HG02610 (cell line): ENCODE measurements at regions not wholly inside any gene's neighbourhood (a gene's known extent, or its start where the extent isn't known, plus 50 kb on each side); places are given as distances from the start of the nearest gene placed in this dataset.

Source experiments
- ATAC-seq: cut with Tn5 transposase; IDR thresholded peaks from one replicate; pipeline ENCODE4 v1.9.1; 2021; ENCODE audit warnings: mild to moderate bottlenecking, moderate library complexity; ENCODE audit not compliant: unreplicated experiment

DNA sequence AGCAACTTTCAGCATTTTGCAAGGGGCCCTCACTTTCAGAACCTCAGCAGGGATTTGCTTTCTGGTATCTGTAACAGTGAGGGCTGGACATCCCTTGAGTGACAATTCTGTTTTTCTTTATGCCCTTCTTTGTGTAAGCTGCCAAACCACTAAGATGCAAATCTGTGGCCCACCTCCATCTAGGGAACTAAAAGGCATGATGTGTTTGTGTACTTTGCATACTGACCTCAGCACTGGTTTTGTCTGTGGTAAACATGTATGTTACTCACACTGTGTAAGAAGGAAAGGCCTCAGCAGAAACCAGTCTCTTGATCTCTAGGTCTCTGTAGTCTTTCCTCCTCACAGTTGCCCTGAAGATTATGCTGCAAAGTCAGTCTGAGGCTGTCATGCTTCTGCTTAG, 396.6 kb upstream of the DYNLRB2 start:
- peak; percentile 100 for ATAC-seq

DNA sequence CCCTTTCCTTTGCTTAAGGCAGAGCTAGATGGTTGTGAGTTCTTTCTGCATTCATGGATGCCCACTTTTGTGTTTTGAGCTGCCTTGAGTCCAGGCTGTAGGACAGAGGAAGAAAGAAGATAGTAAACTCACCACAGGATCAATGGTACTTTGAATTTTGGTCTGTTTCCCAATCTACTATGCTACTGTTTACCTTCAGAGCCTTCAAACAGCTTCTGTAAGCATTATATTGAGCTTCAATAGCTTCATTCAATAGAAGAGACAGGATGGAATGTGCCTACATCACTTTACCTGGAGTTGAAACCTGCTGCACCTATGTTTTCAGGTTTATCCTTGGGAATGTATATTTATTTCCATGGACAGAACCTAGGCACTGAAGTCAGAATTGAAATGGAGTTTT, 397.9 kb upstream of the DYNLRB2 start:
- no peak for ATAC-seq

DNA sequence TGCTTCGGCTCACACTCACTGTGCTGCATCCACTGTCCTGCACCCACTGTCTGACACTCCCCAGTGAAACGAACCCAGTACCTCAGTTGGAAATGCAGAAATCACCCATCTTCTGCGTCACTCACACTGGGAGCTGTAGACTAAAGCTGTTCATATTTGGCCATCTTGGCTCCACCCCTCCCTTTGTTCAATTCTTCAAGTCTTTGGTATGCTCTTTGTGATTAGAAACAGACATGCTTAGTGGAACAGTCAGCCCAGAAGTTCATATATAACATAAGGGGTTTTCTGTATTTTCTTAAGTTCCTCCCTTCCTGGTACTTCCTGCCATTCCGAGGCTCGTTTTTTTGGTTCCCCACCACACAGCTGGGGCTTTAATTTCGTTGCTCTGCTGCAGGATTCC, 398.5 kb upstream of the DYNLRB2 start:
- no peak for ATAC-seq

DNA sequence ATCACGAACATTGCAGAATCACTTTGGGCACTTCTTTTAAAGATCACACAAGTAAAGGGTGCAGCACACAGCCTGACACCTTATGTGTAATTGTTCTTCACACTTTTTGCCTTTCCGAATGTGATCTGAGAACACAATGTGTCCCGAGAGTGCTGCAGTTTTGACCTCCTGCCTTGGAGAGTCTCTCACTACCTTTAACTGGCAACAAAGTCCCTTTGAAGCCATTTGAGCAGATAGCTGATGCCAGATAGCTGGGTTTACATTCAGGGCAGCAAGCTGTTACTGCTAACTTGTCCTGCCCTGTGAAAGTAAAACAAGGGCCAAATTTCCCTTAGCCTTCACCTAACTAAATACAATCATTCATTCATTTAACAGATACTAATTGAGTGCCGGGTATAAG, 411.0 kb upstream of the DYNLRB2 start:
- ATAC-seq: no peak

DNA sequence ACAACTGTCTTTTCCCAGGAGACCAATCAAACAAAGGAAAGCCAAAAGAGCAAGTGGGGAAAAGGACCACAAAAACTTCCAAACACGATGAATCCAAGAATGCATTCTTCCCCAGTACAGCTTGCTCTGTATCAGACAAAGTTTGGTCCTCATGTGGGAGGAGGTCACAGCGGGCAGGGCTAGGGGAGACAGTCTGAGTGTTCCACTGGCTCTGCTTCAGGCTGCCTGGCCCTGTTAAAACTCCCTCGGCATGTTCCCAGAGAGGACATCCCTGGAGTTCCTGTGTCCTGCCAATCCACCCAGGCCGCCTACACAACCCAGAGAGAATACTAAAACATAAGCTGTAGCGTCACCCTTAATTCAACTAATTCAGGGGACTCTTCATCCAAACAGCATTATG, 415.1 kb upstream of the DYNLRB2 start:
- ATAC-seq: no peak

DNA sequence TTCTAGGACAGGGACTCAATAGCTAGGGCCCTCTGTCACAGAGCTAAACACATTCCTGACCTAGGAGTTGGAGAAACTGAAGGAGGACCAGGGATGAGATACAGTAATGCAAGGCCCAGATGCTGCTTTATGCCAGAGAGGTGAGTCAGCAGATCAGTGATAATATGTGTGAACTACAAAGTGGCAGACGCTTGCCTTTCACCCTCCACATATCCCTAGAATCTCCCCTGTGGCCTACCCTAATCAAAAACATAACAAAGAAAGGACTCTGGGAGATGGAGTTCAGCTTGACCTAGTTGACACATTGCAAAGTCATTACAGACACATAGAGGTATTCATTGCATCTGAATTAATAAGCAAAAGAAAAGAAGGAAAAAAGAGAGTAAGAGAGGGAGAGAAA, 417.6 kb upstream of the DYNLRB2 start:
- ATAC-seq: no peak

DNA sequence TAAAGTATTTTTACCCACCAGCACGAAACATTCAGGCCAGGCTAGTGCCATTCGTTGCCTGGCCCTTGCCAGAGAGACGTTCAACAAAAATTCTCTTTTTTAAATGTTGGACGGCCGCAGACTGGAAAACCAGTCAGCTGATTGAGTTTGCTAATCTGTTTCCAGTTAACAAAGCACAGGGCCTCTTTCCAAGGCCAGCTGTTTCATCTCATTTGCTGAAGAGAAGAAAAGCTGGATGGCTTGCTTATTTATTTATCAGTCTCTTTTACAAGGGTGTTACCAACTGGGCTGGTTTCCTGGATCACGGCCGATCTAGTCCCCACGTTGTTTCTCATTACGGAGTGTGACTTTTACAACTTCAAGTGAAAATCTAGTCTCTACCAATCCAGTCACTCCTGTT, 418.7 kb upstream of the DYNLRB2 start:
- ATAC-seq: no peak

DNA sequence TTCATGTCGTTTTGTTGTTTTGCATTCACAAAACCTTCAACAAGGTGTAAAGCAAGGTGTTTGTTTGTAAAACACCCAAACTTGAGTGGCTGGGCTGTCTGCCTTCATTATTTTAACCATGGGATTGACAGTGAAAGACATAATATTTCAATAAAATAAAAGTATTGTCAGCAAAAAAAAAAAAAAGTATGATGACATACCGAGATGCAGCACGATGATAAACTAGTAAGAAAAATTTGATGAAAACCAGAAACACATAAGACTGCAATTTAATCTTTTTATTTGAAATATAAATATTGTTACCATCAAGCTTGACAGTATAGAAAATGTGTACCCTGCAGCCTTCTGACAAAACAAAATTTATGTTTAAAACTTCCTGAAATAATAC, 419.3 kb upstream of the DYNLRB2 start:
- ATAC-seq: no peak

DNA sequence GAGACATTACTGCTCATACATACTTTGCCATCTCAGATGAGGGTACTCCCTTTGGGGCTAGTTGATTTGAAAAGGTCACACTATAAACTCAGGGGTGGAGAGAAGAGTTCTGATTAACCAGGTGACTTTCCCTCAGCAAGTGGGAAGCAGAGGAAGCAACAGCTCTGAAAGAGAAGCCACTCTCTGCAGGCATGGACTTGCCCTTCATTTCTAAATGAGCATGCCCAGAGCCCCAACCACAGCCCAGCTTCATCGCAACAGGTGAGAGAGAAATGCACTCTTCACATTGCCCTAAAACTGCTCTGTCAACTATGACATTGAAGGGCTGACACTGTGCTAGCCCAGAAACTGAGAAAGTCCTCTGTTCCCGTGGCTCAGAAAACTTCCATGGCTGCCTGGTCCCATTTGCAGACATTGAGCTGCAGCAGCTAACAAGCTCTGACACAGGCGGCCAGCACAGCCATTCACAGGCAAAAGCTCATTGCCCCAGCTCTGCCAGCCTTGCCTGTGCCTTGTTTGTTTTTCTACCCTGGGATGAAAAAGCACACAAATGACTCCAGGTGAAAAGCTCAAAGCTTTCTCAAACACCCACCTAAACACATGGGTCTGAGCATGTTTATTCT, 419.8 kb upstream of the DYNLRB2 start:
- no peak for ATAC-seq

DNA sequence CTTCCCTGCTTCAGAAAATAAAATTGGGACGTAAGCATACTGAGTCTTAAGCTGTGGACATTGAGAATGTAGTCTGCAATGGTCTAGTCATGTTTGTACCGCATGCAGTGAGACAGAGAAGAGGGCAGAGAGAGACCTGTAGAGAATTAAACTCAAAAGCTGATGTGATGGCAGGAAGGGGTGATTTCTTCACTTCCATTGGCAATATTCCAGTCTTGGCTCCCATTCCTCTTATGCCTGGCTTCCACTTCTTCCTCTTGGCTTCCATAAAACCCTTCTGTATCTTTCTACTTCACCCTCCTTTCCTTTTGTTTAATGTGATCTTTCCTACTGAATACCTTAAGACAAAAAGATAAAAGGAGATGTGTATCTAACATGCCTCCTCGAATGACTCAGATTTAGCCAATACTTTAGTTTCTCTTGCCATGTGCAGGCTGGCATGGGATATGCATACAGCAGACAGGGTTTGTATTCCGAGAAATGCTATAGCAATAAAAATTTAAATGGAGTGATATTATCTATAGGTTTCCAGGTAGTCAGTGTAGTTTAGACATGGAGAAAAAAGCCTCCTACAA, 423.1 kb upstream of the DYNLRB2 start:
- ATAC-seq: no peak

DNA sequence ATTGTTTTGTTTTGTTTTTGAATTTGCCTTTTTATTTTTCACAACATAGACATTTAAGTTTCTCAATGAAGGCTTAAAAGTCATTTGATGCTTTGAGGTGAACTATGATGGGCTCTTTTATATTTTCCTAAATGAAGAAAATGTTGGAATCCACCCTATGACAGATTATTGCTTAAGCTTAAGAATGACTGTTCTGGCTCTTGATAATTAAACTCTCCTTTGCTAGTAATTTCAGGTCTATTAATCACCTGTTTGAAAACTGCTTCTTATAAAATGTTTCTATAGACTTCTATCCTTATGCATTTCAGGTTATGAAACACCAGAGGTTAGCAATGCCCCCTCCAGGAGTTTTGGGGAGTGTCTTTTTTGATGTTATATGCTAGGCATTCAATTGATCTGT, 424.1 kb upstream of the DYNLRB2 start:
- no peak for ATAC-seq

DNA sequence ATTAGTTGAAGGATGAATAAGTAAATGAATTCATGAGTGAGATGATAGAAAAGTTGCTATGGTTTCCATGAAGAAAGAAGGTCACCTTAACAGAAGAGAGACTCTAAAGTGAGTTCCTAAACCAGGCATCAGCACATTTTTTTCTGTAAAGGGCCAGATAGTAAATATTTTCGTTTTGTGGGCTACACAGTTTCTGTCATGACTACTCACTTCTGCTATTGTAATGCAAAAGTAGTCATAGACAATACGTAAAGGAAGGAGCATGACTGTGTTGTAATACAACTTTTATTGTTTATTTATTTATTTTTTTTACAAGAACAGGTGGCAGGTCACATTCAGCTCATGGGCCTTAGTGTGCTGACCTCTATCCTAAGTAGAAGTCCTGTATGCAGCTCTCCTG, 426.1 kb upstream of the DYNLRB2 start:
- no peak for ATAC-seq

DNA sequence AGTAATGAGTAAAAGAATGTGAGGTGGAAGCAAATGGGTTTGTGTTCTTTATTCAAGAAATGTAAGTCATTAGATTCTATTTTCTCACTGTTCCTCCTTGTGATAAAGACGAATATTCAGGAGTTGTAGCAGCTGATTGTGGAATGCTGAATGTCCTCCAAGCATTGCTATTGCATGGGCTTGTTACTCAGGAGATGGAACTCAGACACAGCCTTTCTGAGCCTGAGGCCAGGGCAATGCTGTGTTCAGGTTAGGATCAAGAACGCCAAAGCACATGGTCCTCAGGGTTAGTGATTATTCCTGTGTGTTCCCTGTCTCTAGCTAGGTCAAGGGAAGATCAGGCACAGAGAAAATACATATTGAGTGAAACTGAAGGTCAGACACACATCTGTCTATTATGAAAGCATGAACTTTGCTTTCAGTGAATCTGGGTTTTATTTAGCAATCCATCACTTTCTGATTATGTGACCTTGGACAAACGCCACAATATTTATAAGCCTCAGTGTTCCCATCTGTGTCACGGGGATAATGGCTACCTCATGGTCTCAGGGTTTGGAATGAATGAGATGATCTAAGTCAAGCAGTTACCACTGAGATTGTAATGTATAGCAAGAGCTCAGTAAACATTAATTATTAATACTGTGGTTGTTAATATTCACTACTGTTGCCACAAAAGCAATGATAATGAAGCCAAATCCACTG, 426.8 kb upstream of the DYNLRB2 start:
- ATAC-seq: no peak

DNA sequence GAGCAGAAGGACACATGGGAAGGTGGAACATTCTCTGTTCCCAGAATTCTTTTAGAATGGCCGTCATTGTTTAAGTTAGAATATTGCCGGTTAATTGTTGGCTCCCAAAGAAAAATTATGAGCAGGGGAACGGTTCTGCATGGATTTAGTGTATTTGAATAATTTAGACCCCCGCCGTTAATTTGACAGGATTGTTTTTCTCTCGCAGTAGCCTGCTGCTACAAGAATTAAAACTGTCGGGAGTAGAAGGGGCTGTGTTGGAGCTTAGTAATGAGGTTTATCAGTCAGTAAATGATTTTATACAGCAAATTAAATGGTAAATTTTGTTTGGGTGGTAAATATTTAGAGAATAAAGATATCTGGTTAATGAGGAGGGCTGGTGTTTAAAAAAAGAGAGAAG, 431.2 kb upstream of the DYNLRB2 start:
- no peak for ATAC-seq

DNA sequence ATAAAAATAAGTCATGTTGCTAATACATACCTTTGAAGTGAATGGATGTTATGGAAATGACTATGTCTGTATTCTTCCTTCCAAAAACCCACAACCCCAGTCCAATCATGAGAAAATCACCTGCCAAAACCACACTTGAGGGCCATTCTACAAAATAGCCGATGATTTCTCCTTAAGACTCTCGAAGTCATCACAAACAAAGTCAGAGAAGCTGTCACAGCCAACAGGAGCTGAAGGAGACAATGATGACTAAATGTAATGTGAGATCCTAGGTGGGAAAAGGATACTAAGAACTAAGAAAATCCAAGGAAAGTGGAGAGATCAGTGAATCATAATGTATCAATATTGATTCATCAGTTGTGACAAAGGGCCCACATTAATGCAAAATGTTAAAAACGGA, 432.9 kb upstream of the DYNLRB2 start:
- no peak for ATAC-seq

DNA sequence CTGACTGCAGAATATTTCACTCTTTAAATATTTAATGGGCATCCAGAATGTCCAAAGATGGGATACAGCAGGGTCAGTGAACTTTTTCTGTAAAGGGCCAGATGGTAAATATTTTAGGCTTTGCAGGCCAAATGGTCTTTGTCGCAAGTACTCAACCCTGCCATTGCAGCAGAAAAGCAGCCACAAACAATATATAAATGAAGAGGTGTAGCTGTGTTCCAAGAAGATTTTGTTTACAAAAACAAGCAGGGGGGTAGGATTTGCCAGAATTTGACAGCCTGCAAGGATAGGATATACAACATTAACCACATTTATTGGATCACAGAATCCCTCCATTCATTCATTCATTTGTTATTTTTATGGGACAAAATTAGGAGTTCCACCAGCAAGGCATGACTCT, 435.0 kb upstream of the DYNLRB2 start:
- ATAC-seq: no peak

DNA sequence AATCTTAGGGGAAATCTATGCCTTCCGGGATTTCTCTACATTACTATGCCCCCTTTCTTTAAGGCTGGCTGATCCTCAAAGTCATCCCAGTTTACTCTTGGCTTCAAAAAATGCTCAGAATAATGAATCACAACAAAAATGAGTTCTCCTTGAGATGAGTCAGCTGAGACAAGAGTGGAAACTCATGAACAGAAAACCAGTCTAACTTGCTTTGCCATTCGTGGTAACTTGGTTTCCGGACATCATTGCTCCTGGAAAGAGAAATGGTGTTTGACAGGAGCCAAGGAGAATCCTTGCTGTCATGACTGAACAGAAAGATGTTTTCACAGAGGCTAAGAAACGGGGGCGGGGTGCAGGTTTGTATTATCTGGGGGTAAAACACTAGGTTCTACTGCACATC, 435.6 kb upstream of the DYNLRB2 start:
- ATAC-seq: no peak

DNA sequence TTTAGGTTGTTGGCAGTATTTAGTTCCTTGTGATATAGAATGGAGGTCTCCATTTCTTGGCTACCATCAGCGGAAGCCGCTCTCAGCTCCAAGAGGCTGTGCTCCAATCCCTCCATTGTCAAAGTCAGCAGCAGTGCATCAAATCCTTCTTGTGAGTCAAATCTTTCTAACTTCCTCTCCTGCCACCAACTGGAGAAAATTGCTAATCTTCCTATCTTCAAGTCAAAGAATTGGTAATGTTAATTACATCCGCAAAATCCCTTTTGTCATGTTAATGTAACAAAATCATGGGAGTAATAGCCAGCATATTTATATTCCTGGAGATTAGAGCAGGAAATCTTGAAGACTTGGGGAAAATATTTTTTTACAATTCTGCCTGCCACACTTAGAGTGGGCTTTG, 436.4 kb upstream of the DYNLRB2 start:
- no peak for ATAC-seq

DNA sequence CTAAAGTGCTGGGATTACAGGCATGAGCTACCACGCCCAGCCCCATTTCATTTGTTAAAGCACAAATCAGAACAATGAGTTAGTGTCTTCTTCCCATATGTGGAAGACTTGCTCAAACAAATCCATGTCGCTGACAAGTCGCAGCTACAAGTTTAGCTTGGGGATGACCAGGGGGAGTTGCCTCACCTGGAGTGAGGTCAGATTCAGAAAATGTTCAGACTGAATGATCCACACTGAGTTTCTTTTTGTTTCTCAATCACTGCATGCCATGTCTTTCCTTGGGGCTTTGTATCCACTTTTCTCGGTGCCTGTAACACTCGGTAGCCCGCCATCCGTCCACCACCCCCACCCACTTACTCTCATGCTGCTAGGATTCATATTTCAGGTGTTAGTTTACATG, 437.3 kb upstream of the DYNLRB2 start:
- no peak for ATAC-seq

DNA sequence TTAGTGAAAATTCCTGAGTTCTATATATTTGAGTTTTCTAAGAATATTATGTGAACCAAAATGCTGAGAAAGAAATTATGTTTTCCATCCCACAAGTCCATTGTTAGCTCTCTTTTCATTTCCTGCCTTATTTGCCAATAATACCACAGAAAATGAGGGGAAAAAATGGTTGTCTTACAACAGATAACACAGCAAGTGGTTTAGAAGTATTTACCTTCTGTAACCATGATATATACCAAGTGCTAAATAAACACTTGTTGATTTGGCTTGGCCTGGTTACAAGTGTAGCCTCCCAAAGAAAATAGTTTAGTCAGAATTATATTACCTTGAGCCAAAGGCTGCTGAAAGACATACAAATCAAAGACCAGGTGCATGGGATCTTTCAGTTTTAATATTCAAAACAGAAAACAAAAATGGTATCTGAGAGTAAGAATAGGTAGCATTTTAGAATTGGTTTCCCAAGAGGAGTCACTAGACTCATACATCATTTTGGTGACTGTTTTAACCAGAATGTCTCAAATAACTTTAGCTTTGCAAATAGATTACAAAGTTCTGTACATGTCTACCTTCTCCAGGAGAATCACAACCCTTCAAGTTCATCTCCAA, 439.8 kb upstream of the DYNLRB2 start:
- ATAC-seq: no peak

DNA sequence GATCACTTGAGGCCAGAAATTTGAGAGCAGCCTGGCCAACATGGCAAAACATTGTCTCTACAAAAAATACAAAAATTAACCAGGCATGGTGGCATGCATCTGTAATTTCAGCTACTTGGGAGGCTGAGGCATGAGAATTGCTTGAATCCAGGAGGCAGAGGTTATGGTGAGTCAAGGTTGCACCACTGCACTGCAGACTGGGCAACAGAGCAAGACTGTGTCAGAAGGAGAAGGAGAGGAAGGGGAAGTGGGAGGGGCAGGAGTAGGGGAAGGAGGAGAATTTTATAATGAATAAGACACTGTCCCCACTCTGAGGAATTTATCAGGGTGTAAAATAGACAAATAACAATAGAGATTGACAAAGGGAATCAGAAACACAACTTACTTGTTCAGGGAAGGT, 440.6 kb upstream of the DYNLRB2 start:
- ATAC-seq: no peak

DNA sequence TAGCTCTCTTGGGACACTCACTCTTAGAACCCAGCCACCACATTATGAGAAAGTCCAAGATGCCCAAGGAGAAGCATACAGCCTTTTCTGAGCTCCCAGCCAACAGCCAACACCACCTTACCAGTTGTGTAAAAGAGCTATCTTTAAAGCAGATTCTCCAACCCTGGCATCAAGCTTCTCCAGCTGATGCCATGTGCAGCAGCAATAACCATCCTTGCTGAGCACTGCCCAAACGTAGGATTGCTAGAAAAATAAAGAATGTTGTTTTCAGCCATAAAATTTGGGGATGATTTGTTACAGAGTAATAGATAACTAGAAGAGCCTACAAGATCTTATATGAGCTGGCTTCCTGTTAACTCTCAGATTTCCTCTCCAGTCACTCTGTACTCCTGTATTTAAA, 443.7 kb upstream of the DYNLRB2 start:
- ATAC-seq: no peak
